GM12878 (cell line): ENCODE measurements at regions not wholly inside any gene's neighbourhood (a gene's known extent, or its start where the extent isn't known, plus 50 kb on each side); places are given as distances from the start of the nearest gene placed in this dataset.

Source experiments
- ATAC-seq: fragments of 200-7000 bp; cut with Tn5 transposase; 3 replicates; pipeline ENCODE4 v1.9.1; 2020; ENCODE audit warnings: mild to moderate bottlenecking, moderate library complexity
- BruUV-seq: library from RNA; stranded (reverse); fragments of 400-500 nt; replicated peaks from 2 replicates; lab custom pipeline; 2021; lab: Mats Ljungman, UMichigan
- CTCF ChIA-PET: fragments of 300-600 bp; sonication (Branson Sonifier 250); formaldehyde crosslinking; extraction: SDS; loops from one replicate; lab custom pipeline; 2021; ENCODE audit warnings: inconsistent platforms; lab: Yijun Ruan, JAX
- POLR2A ChIA-PET: fragments of 350-600 bp; formaldehyde crosslinking; extraction: SDS; loops from one replicate; lab custom pipeline; 2021; ENCODE audit warnings: inconsistent platforms; lab: Charles Lee
- RAD21 ChIA-PET: fragments of 300-600 bp; sonication (Branson Sonifier 250); formaldehyde crosslinking; loops from one replicate; lab custom pipeline; 2023; ENCODE audit warnings: antibody characterized with exemption; ENCODE audit not compliant: unreplicated experiment; lab: Charles Lee
- SMC1A ChIA-PET: fragments of 300-600 bp; sonication (Branson Sonifier 250); formaldehyde crosslinking; loops from one replicate; lab custom pipeline; 2023; ENCODE audit not compliant: unreplicated experiment, uncharacterized antibody; lab: Charles Lee
- DNase-seq: peaks from one replicate; pipeline ENCODE4 v3.0.0-alpha.2; 2011; ENCODE audit warnings: low read depth, low spot score
- FAIRE-seq: peaks from 3 replicates; lab custom pipeline; 2011; peaks lifted over from hg19 to GRCh38; lab: Jason Lieb, UNC
- H2AFZ ChIP-seq: 2 replicates; pipeline ENCODE4 v1.6.0; 2011; ENCODE audit warnings: low read depth, low read length, control low read depth; ENCODE audit not compliant: control insufficient read depth
- H3K27ac ChIP-seq: 2 replicates; pipeline ENCODE4 v1.5.1; 2011; ENCODE audit warnings: control low read depth; ENCODE audit not compliant: control insufficient read depth, insufficient read depth
- H3K27me3 ChIP-seq, 2 experiments: replicated peaks in 1 of 2; 2 replicates each; pipeline versions ENCODE4 v1.6.0 to v1.6.1; 2011; ENCODE audit warnings: low read length in 1 of 2; ENCODE audit not compliant: control insufficient read depth in 2 of 2, insufficient read depth in 2 of 2
- H3K36me3 ChIP-seq, 2 experiments: 2 replicates each; pipeline ENCODE4 v1.5.1; 2011; ENCODE audit warnings: low read length in 1 of 2; ENCODE audit not compliant: control insufficient read depth in 2 of 2, insufficient read depth in 2 of 2
- H3K4me1 ChIP-seq: 2 replicates; pipeline ENCODE4 v1.6.1; 2011; ENCODE audit warnings: mild to moderate bottlenecking, low read length, moderate library complexity, mixed read lengths; ENCODE audit not compliant: control insufficient read depth, insufficient read depth
- H3K4me2 ChIP-seq: 2 replicates; pipeline ENCODE4 v1.6.0; 2011; ENCODE audit warnings: control low read depth; ENCODE audit not compliant: control insufficient read depth, insufficient read depth
- H3K4me3 ChIP-seq: fragments of 200-600 bp; sonication (generic); 2 replicates; pipeline ENCODE4 v1.5.1; 2016
- H3K79me2 ChIP-seq: 2 replicates; pipeline ENCODE4 v1.6.0; 2011; ENCODE audit warnings: low read length; ENCODE audit not compliant: control insufficient read depth, insufficient read depth
- H3K9ac ChIP-seq: 2 replicates; pipeline ENCODE4 v1.8.0; 2011; ENCODE audit warnings: low read length, control low read depth, mixed read lengths; ENCODE audit not compliant: control insufficient read depth, insufficient read depth
- H3K9me3 ChIP-seq: replicated peaks from 3 replicates; pipeline ENCODE4 v1.5.1; 2011; ENCODE audit warnings: mild to moderate bottlenecking, low read length; ENCODE audit not compliant: control insufficient read depth, insufficient read depth
- H4K20me1 ChIP-seq: 2 replicates; pipeline ENCODE4 v1.6.0; 2011; ENCODE audit not compliant: control insufficient read depth, insufficient read depth
- CTCF ChIP-seq, 3 experiments: IDR thresholded peaks in 2 of 3; conservative IDR thresholded peaks in 1 of 3; 2 replicates each; pipeline ENCODE4 v1.5.1; 2011; ENCODE audit warnings: low read depth in 3 of 3, low read length in 3 of 3, mild to moderate bottlenecking in 3 of 3, control low read depth in 2 of 3, moderate library complexity in 2 of 3, inconsistent platforms in 1 of 3, mixed read lengths in 1 of 3; ENCODE audit not compliant: control insufficient read depth in 2 of 3, insufficient read depth in 1 of 3; ENCODE audit errors: extremely low read depth in 1 of 3
- EP300 ChIP-seq, 2 experiments: fragments of 150-350 bp in 1 of 2; IDR thresholded peaks; 2 replicates each; pipeline ENCODE4 v1.6.1; 2011 to 2012; ENCODE audit warnings: low read depth in 2 of 2, low read length in 2 of 2, borderline replicate concordance in 1 of 2, improper control_type of control experiment in 1 of 2, inconsistent platforms in 1 of 2; ENCODE audit not compliant: control insufficient read depth in 1 of 2
- IKZF2 ChIP-seq, 2 experiments: fragments of 450-650 bp; IDR thresholded peaks; 2 replicates each; pipeline ENCODE4 v1.6.1; 2017; ENCODE audit warnings: mild to moderate bottlenecking in 2 of 2, moderate library complexity in 2 of 2
- MXI1 ChIP-seq: fragments of 150-350 bp; IDR thresholded peaks from 2 replicates; pipeline ENCODE4 v1.6.1; 2011; ENCODE audit warnings: low read depth, mild to moderate bottlenecking, inconsistent platforms, low read length, improper control_type of control experiment
- POLR2AphosphoS2 ChIP-seq: IDR thresholded peaks from 2 replicates; pipeline ENCODE4 v1.6.1; 2011; ENCODE audit warnings: low read depth, mild to moderate bottlenecking, low read length, improper control_type of control experiment, moderate library complexity
- STAT1 ChIP-seq: fragments of 450-650 bp; conservative IDR thresholded peaks from 2 replicates; pipeline ENCODE4 v1.6.1; 2014; ENCODE audit warnings: antibody characterized with exemption, mild to moderate bottlenecking
- WGBS: methylation state at CpG from one replicate; pipeline ENCODE4 v1.1.6; 2016; ENCODE audit warnings: low lambda C conversion rate; ENCODE audit not compliant: insufficient replicate concordance, insufficient coverage; ENCODE audit errors: missing lambda C conversion rate; 5-methylcytosine and 5-hydroxymethylcytosine counted together
- in situ Hi-C: fragments of 300-500 bp; cut with MboI; formaldehyde crosslinking; loops from 9 replicates; pipeline ENCODE4 v1.14.3; 2018; ENCODE audit warnings: mixed read lengths
- intact Hi-C: fragments of 100-400 bp; cut with micrococcal nuclease; formaldehyde crosslinking; loops from one replicate; pipeline ENCODE4 v1.14.2; 2022; ENCODE audit not compliant: unreplicated experiment

- Histone ChIP-seq H4K20me1 (no peaks in the 10 kb centered on the region), H3K4me1 (no peaks in the 10 kb centered on the region), H3K9ac (no peak overlapping the region), H3K27ac (no peak overlapping the region), H3K36me3 (no peaks in the 10 kb centered on the region)
- BruUV-seq, result no TSS peak
- ChIA-PET CTCF (interaction anchor here (0.5 to 0.9 kb wide), 2 partner anchors 10 to 1157 kb away, joined by 3 to 5 read pairs; no protein-coding TSS in a partner anchor), RAD21 (no interaction called here)
- 82% methylated on average over 3 of the region's 3 CpGs for WGBS
- TF ChIP-seq CTCF (IDR thresholded peaks at IDR 0.05 in 2 of 3, conservative IDR thresholded peaks at IDR 0.05 in 1 of 3; ENCODE audit: control insufficient read depth in 2 of 3, extremely low read depth in 1 of 3, insufficient read depth in 1 of 3, low read depth in 3 of 3, low read length in 3 of 3) (no peak), IKZF2 (IDR thresholded peaks at IDR 0.05) (no peak), MXI1 (no peak), STAT1 (no peak), POLR2AphosphoS2 (no peak), EP300 (IDR thresholded peaks at IDR 0.05; ENCODE audit: borderline replicate concordance in 1 of 2, control insufficient read depth in 1 of 2, low read depth in 2 of 2, low read length in 2 of 2) (no peak)
- TF ChIP-seq, all 136 proteins: peak for 0
- no peak overlapping the region for H3K4me2 ChIP-seq
- ChIA-PET POLR2A (no interaction called here), SMC1A (interaction anchor here (0.9 to 2.4 kb wide), 3 partner anchors 10 to 317 kb away, joined by 3 to 6 read pairs (median 5); no protein-coding TSS in a partner anchor)
- H3K79me2 ChIP-seq, result no peaks in the 10 kb centered on the region
- no peaks in the 10 kb centered on the region for H3K27me3 ChIP-seq
- no peak for ATAC-seq
- no peaks in the 10 kb centered on the region for H3K9me3 ChIP-seq
- no peak overlapping the region for H3K4me3 ChIP-seq
- in situ Hi-C loops, result no loop called here
- no peak for DNase-seq
- no peak for FAIRE-seq
- H2AFZ ChIP-seq, result no peak overlapping the region
- intact Hi-C loops, result no loop called here
Observed at GRCh38 chr3:106582151-106582550, 713.3 kb upstream of the CBLB start.
